ENCODE measurements at regions not wholly inside any gene's neighbourhood (a gene's known extent, or its start where the extent isn't known, plus 50 kb on each side); places are given as distances from the start of the nearest gene placed in this dataset.
A peak's percentile ranks its signal among the peaks of the same experiment; 100 is the strongest.
"Not testable (repeated sequence)": the region's sequence is repeated elsewhere in the genome, so short reads cannot be mapped to it uniquely, and the experiment has no call there.

- POLR2A ChIA-PET; CTCF ChIA-PET; H3K9me3 ChIP-seq (ENCODE audit: control insufficient read depth, insufficient read depth, low read depth, low read length); H3K4me3 ChIP-seq (ENCODE audit: low read depth, low read length); H3K27ac ChIP-seq (ENCODE audit: extremely low read depth, low read depth, low read length); H3K36me3 ChIP-seq (ENCODE audit: control insufficient read depth in 2 of 2, insufficient read depth in 1 of 2, low read length in 2 of 2); H3K4me1 ChIP-seq (ENCODE audit: control insufficient read depth, insufficient read depth, low read length): not testable (repeated sequence)
- TF ChIP-seq, protein P1, sequence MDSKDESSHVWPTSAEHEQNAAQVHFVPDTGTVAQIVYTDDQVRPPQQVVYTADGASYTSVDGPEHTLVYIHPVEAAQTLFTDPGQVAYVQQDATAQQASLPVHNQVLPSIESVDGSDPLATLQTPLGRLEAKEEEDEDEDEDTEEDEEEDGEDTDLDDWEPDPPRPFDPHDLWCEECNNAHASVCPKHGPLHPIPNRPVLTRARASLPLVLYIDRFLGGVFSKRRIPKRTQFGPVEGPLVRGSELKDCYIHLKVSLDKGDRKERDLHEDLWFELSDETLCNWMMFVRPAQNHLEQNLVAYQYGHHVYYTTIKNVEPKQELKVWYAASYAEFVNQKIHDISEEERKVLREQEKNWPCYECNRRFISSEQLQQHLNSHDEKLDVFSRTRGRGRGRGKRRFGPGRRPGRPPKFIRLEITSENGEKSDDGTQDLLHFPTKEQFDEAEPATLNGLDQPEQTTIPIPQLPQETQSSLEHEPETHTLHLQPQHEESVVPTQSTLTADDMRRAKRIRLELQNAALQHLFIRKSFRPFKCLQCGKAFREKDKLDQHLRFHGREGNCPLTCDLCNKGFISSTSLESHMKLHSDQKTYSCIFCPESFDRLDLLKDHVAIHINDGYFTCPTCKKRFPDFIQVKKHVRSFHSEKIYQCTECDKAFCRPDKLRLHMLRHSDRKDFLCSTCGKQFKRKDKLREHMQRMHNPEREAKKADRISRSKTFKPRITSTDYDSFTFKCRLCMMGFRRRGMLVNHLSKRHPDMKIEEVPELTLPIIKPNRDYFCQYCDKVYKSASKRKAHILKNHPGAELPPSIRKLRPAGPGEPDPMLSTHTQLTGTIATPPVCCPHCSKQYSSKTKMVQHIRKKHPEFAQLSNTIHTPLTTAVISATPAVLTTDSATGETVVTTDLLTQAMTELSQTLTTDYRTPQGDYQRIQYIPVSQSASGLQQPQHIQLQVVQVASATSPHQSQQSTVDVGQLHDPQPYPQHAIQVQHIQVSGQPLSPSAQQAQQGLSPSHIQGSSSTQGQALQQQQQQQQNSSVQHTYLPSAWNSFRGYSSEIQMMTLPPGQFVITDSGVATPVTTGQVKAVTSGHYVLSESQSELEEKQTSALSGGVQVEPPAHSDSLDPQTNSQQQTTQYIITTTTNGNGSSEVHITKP (tag by site-specific recombination; IDR thresholded peaks at IDR 0.05) = peak; percentile 83
- TF ChIP-seq ZNF335 (tag by site-specific recombination; conservative IDR thresholded peaks at IDR 0.05) = peak; percentile 43; the same call in 1 of the 2 replicates
Measured at GRCh38 chr5:130897181-130897536, 267.9 kb downstream of the HINT1 start.

DNA sequence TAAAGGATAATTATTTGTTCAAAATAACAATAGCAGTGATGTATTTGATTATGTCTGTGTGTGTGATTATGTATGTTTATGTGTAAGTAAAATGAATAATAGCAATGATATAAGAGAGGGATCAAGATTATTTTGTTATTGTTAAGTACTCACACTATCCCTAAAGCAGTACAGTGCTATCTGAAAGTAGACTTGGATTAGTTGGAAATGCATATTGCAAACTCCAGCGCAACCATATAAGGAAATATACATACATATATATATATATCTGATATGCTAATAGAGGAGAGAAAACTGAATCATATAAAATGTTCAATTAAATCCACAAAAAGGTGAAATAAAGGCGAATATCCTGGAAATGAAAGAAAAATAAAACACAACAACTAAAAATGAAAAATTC lies 268.4 kb downstream of the HINT1 start:
- Histone ChIP-seq H3K4me3 (ENCODE audit: low read depth, low read length) (no peak overlapping the region), H3K9me3 (ENCODE audit: control insufficient read depth, insufficient read depth, low read depth, low read length) (no peaks in the 10 kb centered on the region; the same call in 1 of the 2 replicates), H3K4me1 (ENCODE audit: control insufficient read depth, insufficient read depth, low read length) (no peaks in the 10 kb centered on the region), H3K36me3 (ENCODE audit: control insufficient read depth in 2 of 2, insufficient read depth in 1 of 2, low read length in 2 of 2) (no peaks in the 10 kb centered on the region), H3K27ac (ENCODE audit: extremely low read depth, low read depth, low read length) (no peak overlapping the region)
- POLR2A ChIA-PET = no interaction called here
- no peak for TF ChIP-seq ZNF302 (tag by site-specific recombination; IDR thresholded peaks at IDR 0.05; ENCODE audit: low read depth)
- CTCF ChIA-PET = no interaction called here

- TF ChIP-seq ZNF571 (tag by site-specific recombination; IDR thresholded peaks at IDR 0.05) = no peak
- Histone ChIP-seq H3K4me1 (ENCODE audit: control insufficient read depth, insufficient read depth, low read length) (no peaks in the 10 kb centered on the region), H3K9me3 (ENCODE audit: control insufficient read depth, insufficient read depth, low read depth, low read length) (no peaks in the 10 kb centered on the region; the same call in 1 of the 2 replicates), H3K4me3 (ENCODE audit: low read depth, low read length) (no peak overlapping the region), H3K36me3 (ENCODE audit: control insufficient read depth in 2 of 2, insufficient read depth in 1 of 2, low read length in 2 of 2) (no peaks in the 10 kb centered on the region), H3K27ac (ENCODE audit: extremely low read depth, low read depth, low read length) (no peak overlapping the region)
- ChIA-PET POLR2A (no interaction called here), CTCF (interaction anchor here (0.6 kb wide), 1 partner anchor 531 kb away, joined by 4 read pairs; no protein-coding TSS in a partner anchor)
Measured at GRCh38 chr5:130893006-130893405, 272.1 kb downstream of the HINT1 start.

DNA sequence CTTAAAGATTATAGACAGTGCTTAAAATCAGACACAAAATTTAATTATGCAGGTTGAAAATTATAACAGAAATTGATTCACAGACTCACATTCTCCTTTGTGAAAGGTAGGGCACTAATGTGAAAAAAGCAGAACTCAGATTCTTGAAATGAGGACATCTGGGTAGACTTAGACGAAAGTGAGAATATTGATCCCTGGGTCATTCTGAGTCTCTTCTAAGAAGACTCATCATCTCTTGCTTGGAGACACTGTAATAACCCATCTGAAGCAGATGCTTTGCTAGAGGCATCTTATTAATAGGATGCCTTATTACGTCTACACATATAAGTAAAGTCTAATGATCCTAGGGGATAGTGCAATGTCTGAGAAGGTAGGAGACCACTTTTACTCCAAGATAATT lies 274.4 kb downstream of the HINT1 start:
- CTCF ChIA-PET = no interaction called here
- no peaks in the 10 kb centered on the region for H3K4me1 ChIP-seq (ENCODE audit: control insufficient read depth, insufficient read depth, low read length)
- no peak overlapping the region for H3K4me3 ChIP-seq (ENCODE audit: low read depth, low read length)
- no peaks in the 10 kb centered on the region for H3K9me3 ChIP-seq (ENCODE audit: control insufficient read depth, insufficient read depth, low read depth, low read length)
- POLR2A ChIA-PET = interaction anchor here (0.6 kb wide), 1 partner anchor 297 kb away, joined by 3 read pairs; no protein-coding TSS in a partner anchor
- H3K27ac ChIP-seq (ENCODE audit: extremely low read depth, low read depth, low read length) = no peak overlapping the region
- H3K36me3 ChIP-seq (ENCODE audit: control insufficient read depth in 2 of 2, insufficient read depth in 1 of 2, low read length in 2 of 2) = no peaks in the 10 kb centered on the region
- TF ChIP-seq, protein P2, sequence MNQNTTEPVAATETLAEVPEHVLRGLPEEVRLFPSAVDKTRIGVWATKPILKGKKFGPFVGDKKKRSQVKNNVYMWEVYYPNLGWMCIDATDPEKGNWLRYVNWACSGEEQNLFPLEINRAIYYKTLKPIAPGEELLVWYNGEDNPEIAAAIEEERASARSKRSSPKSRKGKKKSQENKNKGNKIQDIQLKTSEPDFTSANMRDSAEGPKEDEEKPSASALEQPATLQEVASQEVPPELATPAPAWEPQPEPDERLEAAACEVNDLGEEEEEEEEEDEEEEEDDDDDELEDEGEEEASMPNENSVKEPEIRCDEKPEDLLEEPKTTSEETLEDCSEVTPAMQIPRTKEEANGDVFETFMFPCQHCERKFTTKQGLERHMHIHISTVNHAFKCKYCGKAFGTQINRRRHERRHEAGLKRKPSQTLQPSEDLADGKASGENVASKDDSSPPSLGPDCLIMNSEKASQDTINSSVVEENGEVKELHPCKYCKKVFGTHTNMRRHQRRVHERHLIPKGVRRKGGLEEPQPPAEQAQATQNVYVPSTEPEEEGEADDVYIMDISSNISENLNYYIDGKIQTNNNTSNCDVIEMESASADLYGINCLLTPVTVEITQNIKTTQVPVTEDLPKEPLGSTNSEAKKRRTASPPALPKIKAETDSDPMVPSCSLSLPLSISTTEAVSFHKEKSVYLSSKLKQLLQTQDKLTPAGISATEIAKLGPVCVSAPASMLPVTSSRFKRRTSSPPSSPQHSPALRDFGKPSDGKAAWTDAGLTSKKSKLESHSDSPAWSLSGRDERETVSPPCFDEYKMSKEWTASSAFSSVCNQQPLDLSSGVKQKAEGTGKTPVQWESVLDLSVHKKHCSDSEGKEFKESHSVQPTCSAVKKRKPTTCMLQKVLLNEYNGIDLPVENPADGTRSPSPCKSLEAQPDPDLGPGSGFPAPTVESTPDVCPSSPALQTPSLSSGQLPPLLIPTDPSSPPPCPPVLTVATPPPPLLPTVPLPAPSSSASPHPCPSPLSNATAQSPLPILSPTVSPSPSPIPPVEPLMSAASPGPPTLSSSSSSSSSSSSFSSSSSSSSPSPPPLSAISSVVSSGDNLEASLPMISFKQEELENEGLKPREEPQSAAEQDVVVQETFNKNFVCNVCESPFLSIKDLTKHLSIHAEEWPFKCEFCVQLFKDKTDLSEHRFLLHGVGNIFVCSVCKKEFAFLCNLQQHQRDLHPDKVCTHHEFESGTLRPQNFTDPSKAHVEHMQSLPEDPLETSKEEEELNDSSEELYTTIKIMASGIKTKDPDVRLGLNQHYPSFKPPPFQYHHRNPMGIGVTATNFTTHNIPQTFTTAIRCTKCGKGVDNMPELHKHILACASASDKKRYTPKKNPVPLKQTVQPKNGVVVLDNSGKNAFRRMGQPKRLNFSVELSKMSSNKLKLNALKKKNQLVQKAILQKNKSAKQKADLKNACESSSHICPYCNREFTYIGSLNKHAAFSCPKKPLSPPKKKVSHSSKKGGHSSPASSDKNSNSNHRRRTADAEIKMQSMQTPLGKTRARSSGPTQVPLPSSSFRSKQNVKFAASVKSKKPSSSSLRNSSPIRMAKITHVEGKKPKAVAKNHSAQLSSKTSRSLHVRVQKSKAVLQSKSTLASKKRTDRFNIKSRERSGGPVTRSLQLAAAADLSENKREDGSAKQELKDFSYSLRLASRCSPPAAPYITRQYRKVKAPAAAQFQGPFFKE (tag by site-specific recombination; IDR thresholded peaks at IDR 0.05; ENCODE audit: borderline replicate concordance) = no peak
- no peak for TF ChIP-seq GLIS1 (tag by site-specific recombination; IDR thresholded peaks at IDR 0.05)
- TF ChIP-seq, protein P3, sequence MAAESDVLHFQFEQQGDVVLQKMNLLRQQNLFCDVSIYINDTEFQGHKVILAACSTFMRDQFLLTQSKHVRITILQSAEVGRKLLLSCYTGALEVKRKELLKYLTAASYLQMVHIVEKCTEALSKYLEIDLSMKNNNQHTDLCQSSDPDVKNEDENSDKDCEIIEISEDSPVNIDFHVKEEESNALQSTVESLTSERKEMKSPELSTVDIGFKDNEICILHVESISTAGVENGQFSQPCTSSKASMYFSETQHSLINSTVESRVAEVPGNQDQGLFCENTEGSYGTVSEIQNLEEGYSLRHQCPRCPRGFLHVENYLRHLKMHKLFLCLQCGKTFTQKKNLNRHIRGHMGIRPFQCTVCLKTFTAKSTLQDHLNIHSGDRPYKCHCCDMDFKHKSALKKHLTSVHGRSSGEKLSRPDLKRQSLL (tag by site-specific recombination; IDR thresholded peaks at IDR 0.05) = no peak
- TF ChIP-seq ZNF747 (tag by site-specific recombination; IDR thresholded peaks at IDR 0.05) = no peak
- no peak for TF ChIP-seq SETDB1 (IDR thresholded peaks at IDR 0.05; ENCODE audit: insufficient read length, low read length)
- TF ChIP-seq, protein P4, sequence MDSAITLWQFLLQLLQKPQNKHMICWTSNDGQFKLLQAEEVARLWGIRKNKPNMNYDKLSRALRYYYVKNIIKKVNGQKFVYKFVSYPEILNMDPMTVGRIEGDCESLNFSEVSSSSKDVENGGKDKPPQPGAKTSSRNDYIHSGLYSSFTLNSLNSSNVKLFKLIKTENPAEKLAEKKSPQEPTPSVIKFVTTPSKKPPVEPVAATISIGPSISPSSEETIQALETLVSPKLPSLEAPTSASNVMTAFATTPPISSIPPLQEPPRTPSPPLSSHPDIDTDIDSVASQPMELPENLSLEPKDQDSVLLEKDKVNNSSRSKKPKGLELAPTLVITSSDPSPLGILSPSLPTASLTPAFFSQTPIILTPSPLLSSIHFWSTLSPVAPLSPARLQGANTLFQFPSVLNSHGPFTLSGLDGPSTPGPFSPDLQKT (IDR thresholded peaks at IDR 0.05; ENCODE audit: borderline replicate concordance, low read depth, low read length) = no peak
- no peak for TF ChIP-seq ZNF350 (tag by site-specific recombination; IDR thresholded peaks at IDR 0.05)
- TF ChIP-seq, protein P5, sequence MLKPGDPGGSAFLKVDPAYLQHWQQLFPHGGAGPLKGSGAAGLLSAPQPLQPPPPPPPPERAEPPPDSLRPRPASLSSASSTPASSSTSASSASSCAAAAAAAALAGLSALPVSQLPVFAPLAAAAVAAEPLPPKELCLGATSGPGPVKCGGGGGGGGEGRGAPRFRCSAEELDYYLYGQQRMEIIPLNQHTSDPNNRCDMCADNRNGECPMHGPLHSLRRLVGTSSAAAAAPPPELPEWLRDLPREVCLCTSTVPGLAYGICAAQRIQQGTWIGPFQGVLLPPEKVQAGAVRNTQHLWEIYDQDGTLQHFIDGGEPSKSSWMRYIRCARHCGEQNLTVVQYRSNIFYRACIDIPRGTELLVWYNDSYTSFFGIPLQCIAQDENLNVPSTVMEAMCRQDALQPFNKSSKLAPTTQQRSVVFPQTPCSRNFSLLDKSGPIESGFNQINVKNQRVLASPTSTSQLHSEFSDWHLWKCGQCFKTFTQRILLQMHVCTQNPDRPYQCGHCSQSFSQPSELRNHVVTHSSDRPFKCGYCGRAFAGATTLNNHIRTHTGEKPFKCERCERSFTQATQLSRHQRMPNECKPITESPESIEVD (tag by site-specific recombination; IDR thresholded peaks at IDR 0.05) = no peak
- no peak for TF ChIP-seq REPIN1 (tag by site-specific recombination; IDR thresholded peaks at IDR 0.05; ENCODE audit: low read depth)
- TF ChIP-seq ZFHX2 (tag by site-specific recombination; conservative IDR thresholded peaks at IDR 0.05) = no peak
